T-helper 17 cell (primary cell): ENCODE measurements at regions not wholly inside any gene's neighbourhood (a gene's known extent, or its start where the extent isn't known, plus 50 kb on each side); places are given as distances from the start of the nearest gene placed in this dataset.

Experiments used
- ATAC-seq: fragments of 150-1000 bp; cut with Tn5 transposase; 2 replicates; pipeline ENCODE4 v1.10.0; 2021; ENCODE audit warnings: mild to moderate bottlenecking, moderate library complexity
- DNase-seq, 3 donors: peaks; one replicate each; pipeline versions ENCODE4 v3.0.0 to v3.0.0-alpha.2; 2020 to 2021
- H3K9me3 ChIP-seq: one replicate; pipeline ENCODE4 v1.7.0; 2013; ENCODE audit warnings: low read length, mild to moderate bottlenecking; ENCODE audit not compliant: control insufficient read depth, poor library complexity, severe bottlenecking
- H3K27ac Mint-ChIP-seq: one replicate; pipeline ENCODE4 v1.8.0; 2022; ENCODE audit warnings: mild to moderate bottlenecking, moderate library complexity, mixed read lengths
- H3K27me3 Mint-ChIP-seq: one replicate; pipeline ENCODE4 v1.8.0; 2022; ENCODE audit warnings: mixed read lengths
- H3K36me3 Mint-ChIP-seq: one replicate; pipeline ENCODE4 v1.8.0; 2022; ENCODE audit warnings: low read depth, mixed read lengths
- H3K4me1 Mint-ChIP-seq: one replicate; pipeline ENCODE4 v1.8.0; 2022; ENCODE audit warnings: mild to moderate bottlenecking, mixed read lengths
- H3K4me3 Mint-ChIP-seq: one replicate; pipeline ENCODE4 v1.8.0; 2022; ENCODE audit warnings: mild to moderate bottlenecking, moderate library complexity, mixed read lengths

- peaks cover 6% of the 10 kb centered on the region for H3K4me1 Mint-ChIP-seq
- peaks cover 9% of the 10 kb centered on the region for H3K36me3 Mint-ChIP-seq
- H3K27me3 Mint-ChIP-seq: peaks cover 44% of the 10 kb centered on the region
- no peak overlapping the region for H3K27ac Mint-ChIP-seq
- no peak overlapping the region for H3K4me3 Mint-ChIP-seq
- ATAC-seq (no peak), DNase-seq (no peak)
- no peaks in the 10 kb centered on the region for H3K9me3 ChIP-seq
These were observed 100.8 kb upstream of the DIO3 start for GRCh38 chr14:101460521-101460920.

- no peaks in the 10 kb centered on the region for H3K9me3 ChIP-seq
- DNase-seq: no peak
- no peak overlapping the region for H3K4me3 Mint-ChIP-seq
- peaks cover 7% of the 10 kb centered on the region for H3K36me3 Mint-ChIP-seq
- ATAC-seq: no peak
- peaks cover 44% of the 10 kb centered on the region for H3K27me3 Mint-ChIP-seq
- no peak overlapping the region for H3K27ac Mint-ChIP-seq
- peaks cover 6% of the 10 kb centered on the region for H3K4me1 Mint-ChIP-seq
These were observed 100.1 kb upstream of the DIO3 start for GRCh38 chr14:101460986-101461750.

GRCh38 chr14:101461891-101462290 lies 99.4 kb upstream of the DIO3 start:
- ATAC-seq (no peak), DNase-seq (no peak)
- Mint-ChIP-seq H3K27me3 (peaks cover 44% of the 10 kb centered on the region), H3K4me1 (peaks cover 6% of the 10 kb centered on the region), H3K36me3 (peaks cover 5% of the 10 kb centered on the region), H3K27ac (no peak overlapping the region), H3K4me3 (no peak overlapping the region)
- H3K9me3 ChIP-seq: no peaks in the 10 kb centered on the region

- no peak overlapping the region for H3K4me3 Mint-ChIP-seq
- peaks cover 49% of the 10 kb centered on the region for H3K27me3 Mint-ChIP-seq
- H3K36me3 Mint-ChIP-seq: peaks cover 3% of the 10 kb centered on the region
- ATAC-seq (no peak), DNase-seq (no peak)
- no peaks in the 10 kb centered on the region for H3K9me3 ChIP-seq
- peaks cover 4% of the 10 kb centered on the region for H3K4me1 Mint-ChIP-seq
- H3K27ac Mint-ChIP-seq: no peak overlapping the region
These were observed 98.3 kb upstream of the DIO3 start for GRCh38 chr14:101462726-101463565.

GRCh38 chr14:101463566-101464171 lies 97.6 kb upstream of the DIO3 start:
- ATAC-seq: no peak

GRCh38 chr14:101464310-101464983 lies 96.8 kb upstream of the DIO3 start:
- no peak for ATAC-seq
- Mint-ChIP-seq H3K36me3 (peaks cover 3% of the 10 kb centered on the region), H3K27me3 (peaks cover 49% of the 10 kb centered on the region), H3K4me1 (peaks cover 4% of the 10 kb centered on the region), H3K27ac (no peak overlapping the region), H3K4me3 (no peak overlapping the region)
- DNase-seq: no peak
- no peaks in the 10 kb centered on the region for H3K9me3 ChIP-seq

More at GRCh38 chr14:101463566-101464171, 97.6 kb upstream of the DIO3 start:
- no peak for DNase-seq
- H3K4me3 Mint-ChIP-seq: no peak overlapping the region
- H3K9me3 ChIP-seq: no peaks in the 10 kb centered on the region
- H3K4me1 Mint-ChIP-seq: peaks cover 4% of the 10 kb centered on the region
- H3K36me3 Mint-ChIP-seq: peaks cover 3% of the 10 kb centered on the region
- peaks cover 49% of the 10 kb centered on the region for H3K27me3 Mint-ChIP-seq
- H3K27ac Mint-ChIP-seq: no peak overlapping the region

- ATAC-seq (no peak), DNase-seq (no peak)
- H3K27ac Mint-ChIP-seq: no peak overlapping the region
- H3K4me3 Mint-ChIP-seq: no peak overlapping the region
- H3K4me1 Mint-ChIP-seq: peaks cover 4% of the 10 kb centered on the region
- H3K36me3 Mint-ChIP-seq: peaks cover 3% of the 10 kb centered on the region
- H3K27me3 Mint-ChIP-seq: peaks cover 48% of the 10 kb centered on the region
- H3K9me3 ChIP-seq: no peaks in the 10 kb centered on the region
These were observed 96.1 kb upstream of the DIO3 start for GRCh38 chr14:101464984-101465794.

- no peak for ATAC-seq
- Mint-ChIP-seq H3K4me1 (no peaks in the 10 kb centered on the region), H3K27me3 (peaks cover 44% of the 10 kb centered on the region), H3K27ac (no peak overlapping the region), H3K4me3 (no peak overlapping the region), H3K36me3 (no peaks in the 10 kb centered on the region)
- no peaks in the 10 kb centered on the region for H3K9me3 ChIP-seq
- DNase-seq: no peak
These were observed 95.4 kb upstream of the DIO3 start for GRCh38 chr14:101465795-101466448.

GRCh38 chr14:101466456-101467180 lies 94.7 kb upstream of the DIO3 start:
- ATAC-seq (no peak), DNase-seq (no peak)
- peaks cover 40% of the 10 kb centered on the region for H3K27me3 Mint-ChIP-seq
- no peak overlapping the region for H3K4me3 Mint-ChIP-seq
- H3K4me1 Mint-ChIP-seq: no peaks in the 10 kb centered on the region
- H3K27ac Mint-ChIP-seq: no peak overlapping the region
- no peaks in the 10 kb centered on the region for H3K9me3 ChIP-seq
- H3K36me3 Mint-ChIP-seq: no peaks in the 10 kb centered on the region

- Mint-ChIP-seq H3K36me3 (no peaks in the 10 kb centered on the region), H3K27ac (no peak overlapping the region), H3K4me3 (no peak overlapping the region), H3K27me3 (peaks cover 38% of the 10 kb centered on the region), H3K4me1 (no peaks in the 10 kb centered on the region)
- no peaks in the 10 kb centered on the region for H3K9me3 ChIP-seq
- no peak for DNase-seq
- no peak for ATAC-seq
These were observed 93.9 kb upstream of the DIO3 start for GRCh38 chr14:101467181-101467926.
